GM19238 (cell line): ENCODE measurements at regions not wholly inside any gene's neighbourhood (a gene's known extent, or its start where the extent isn't known, plus 50 kb on each side); places are given as distances from the start of the nearest gene placed in this dataset.

ENCODE experiments used
- DNase-seq: peaks from one replicate; pipeline ENCODE4 v3.0.0; 2011; ENCODE audit warnings: low spot score; ENCODE audit not compliant: insufficient read length

DNA sequence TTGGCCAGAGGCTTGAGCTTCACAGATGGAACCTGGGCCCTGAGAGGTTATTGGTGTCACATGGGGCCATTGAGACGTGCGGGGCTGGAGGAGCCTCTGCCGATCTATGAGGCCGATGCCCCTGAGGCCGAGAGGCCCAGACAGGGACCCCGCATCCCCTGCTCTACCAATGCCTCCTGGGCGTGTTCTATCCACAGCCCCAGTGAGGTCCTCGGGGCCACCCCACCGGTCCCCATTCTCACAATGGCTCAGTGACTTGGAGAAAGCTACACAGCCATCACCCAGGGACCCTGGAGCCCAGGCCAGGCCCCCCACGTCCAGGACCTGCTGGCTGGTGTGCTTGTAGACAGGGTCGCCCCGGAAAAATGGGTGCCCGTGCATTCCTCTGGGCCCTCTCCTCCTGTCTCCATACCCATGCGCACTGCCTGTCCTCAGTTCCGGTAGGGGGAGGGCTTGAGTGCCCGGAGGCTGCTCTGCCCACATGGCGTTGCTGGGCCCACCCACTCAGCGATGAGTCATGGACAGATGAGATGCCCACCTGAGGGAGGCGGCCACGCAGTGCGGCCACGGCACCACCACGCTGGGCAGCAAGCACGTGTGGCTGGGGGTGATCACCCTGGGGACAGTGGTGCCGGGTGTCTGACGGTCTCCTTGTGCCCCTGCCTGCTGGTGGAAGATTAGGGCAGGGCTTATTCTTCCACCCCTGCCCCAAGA is 1224.7 kb downstream of the BRD1 start:
- no peak for DNase-seq

DNA sequence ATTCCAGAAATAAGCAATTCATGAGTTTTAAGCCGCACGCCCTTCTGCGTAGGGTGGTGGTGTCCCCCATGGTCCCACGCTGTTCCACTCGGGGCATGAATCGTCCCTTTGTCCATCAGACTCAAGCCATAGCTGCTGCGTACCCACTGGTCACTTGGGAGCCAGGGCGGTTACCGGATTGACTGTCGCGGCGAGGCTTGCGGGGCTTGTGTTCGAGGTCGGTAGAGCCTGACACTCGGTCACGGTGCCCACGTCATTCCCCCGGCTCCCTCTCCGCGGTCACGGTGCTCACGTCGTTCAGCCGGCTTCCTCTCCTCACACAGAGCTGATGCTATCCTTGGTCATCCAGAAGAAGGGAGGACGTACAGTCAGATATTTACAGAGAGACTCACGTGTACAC is 1227.0 kb downstream of the BRD1 start:
- DNase-seq = no peak

DNA sequence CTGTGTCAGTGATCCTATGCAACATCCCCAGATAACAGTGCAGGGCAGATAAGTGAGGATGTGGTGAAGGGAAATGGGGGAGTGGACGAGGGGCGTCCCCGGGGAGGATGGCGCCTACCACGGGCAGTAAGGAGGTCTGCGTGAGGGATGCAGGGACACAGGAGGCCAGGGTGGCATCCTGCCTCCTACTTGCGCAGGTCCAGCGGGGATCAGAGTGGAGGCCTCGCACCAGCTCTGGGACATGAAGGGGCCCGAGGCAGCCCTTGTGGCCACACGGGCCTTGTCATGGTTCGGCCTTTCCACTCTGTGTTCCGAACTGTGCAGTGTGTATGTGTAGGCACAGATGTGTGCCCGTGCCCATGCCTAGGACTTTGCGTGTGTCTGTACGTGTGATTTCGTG is 1227.5 kb downstream of the BRD1 start:
- DNase-seq = no peak

DNA sequence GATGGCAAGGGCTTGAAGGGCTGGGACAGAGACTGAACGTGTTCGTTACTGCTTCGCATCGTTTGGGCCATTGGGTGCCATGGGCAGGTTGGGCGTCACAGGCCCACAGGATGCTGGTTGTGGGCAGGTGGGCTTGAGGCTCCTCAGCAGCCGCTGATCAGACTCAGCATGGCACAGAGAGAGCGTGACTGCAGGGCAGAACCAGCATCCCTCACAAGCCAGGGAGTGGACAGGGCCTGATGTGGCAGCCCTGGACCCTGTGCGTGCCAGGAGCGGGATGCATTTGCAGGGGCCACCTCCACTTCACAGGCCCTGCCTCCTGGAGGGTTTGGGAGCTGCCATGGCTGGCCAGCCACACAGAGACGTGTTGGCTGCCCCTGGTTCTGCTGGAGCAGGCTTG is 1228.3 kb downstream of the BRD1 start:
- no peak for DNase-seq

DNA sequence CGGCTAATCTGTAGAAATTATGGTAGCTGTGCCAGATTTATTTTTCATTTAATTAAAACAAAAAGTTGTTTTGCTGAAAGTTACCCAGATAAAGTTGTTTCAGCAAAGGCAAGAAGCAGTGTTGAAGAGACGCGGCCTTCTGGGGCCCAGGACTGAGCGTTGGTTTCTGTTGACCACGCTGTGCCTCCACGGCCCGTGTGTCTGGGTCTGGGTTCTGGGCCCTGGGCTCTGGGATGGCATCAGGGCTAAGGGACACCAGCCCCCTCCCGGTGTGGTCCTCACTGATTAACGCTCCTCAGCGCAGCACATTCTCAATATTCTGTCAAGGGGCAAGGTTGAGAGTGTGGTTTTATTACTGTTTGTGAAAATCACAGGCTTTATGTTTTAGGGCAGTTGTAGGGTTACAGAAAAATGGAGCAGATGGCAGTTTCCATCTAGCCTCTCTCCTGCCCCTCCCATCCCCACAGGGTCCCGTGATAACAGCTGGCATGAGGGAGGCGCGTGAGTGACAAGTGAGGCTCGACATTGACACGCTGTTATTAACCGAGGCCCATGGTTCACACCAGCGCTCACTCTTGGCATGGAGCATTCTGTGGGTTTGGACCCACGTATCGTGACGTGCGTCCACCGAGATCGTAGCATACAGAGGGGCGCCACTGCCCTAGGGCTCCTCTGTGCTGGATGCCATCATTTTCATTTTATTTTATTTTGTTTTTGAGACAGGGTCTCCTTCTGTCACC is 1231.4 kb downstream of the BRD1 start:
- DNase-seq = no peak

DNA sequence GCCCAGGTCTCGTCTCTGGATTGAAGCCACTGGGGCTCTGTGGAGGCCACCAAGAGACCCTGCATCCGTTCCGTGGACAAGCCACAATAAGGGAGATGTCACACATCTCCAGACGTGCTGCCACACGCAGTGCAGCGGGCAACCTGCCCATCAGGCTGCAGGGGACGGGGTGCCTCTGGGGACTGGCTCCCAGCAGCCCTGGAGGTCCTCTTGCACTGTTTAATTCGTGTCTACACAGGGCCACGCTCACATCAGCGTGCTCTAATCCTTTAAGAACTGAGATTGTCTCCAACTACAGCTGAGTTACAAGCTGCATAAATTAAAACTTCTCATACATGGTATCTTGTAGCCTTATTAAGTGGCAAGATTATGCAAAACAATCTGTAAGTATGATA is 1232.2 kb downstream of the BRD1 start:
- no peak for DNase-seq

DNA sequence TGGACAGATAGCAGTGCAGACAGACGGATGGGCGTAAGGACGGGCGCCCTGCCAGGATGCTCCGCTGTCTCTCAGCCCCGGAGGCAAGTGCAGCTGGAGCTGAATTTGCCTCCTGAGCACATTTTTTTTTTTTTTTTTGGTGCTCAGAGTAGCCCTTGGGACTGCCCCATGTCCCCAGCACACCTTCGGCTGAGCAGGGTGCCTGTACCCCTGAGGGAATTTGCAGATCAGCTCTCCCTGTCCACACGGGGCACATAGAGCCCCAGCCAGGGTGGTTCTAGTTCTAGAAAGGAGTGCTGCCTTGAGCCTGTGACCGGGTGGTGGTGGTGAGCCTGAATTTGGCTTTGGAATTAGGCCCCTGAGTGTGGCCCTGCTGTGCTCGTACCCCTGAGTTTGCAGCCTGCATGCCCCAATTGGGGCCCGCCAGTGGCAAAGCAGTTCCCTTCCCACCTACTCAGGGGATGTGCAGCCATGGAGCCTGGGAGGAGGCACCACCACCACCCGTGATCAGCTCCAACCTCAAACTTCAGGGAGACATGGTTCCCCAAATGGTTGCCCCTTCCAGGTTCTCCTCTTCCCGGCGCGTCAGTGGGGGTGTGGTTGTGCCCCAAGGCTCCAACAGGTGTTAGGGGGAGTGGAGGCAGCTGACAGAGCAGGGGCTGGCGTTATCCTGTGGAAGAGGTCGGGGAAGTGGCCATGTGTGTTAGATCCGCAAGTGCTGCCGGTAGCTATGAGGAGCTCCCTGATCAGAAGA is 1232.7 kb downstream of the BRD1 start:
- no peak for DNase-seq

DNA sequence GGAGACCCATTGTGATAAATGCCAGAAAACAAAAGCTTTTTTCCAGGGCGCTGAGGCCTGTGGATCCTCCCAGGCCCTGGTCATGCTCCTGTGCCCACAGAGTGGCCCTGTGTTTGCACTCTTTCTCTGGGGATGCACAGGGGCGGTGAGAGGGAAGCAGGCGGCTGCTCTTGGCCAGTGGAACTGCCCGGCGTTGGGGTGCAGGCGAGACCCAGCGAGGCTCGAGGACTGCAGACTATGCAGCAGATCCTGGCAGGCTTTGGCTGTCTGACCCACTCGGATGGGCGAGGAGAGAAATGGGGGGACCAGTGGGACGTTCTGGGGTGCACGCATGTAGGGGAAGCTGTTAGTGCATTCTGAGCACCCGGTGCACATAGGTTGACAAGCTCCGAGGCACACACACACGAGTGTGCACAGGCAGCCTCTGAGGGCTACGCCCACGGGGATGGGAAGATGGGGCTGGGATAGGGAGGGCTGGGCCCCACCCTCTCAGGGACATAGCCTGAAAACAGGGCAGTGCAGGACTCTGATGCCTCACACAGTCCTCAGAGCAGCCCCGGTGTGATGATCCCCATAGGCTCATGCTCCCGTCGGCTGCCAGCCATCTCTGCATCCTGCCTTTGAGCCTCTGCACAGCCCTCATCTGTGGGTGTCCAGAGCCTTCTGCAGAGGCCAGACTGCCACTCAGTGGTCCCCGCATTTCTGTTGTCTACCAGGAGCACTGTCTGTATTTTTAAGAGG is 1233.5 kb downstream of the BRD1 start:
- no peak for DNase-seq

DNA sequence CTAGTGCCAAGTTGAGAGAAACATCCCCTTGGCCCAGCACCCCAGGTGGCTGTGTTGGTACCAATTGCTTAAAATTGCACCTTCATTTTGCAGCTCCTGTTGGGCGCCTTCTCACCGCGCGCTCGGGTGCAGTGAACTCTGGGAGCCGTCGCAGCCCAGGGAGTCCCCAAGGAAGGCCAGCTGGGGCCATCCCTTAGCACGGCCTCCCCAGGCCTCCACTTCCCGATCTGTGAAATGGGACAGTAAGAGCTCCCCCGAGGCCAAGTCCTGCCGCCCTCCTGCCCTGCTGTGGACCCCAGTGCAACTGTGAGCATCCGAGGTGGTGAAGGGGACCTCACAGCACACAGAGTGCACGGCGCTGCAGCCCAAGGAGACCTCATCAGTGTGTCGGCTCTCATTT is 1234.1 kb downstream of the BRD1 start:
- no peak for DNase-seq

DNA sequence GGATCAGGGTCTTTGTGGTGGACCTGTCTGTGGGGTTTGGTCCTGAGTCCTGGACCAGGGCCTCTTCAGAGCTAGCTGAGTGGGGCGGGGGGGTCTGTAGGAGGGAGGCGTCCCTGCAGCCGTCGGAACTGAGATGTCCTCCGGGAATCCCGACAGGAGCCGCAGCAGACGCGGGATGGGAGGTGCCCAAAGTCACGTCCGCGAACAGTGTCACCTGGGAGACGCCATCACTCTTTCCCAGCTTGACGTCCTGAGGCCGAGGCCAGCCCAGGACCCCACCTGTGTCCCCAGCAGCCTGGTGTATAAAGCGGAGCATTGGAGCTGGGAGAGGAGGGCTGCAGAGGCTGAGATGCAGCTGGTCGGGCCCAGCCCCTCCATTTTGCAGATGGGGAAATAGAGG is 1234.7 kb downstream of the BRD1 start:
- DNase-seq = no peak

DNA sequence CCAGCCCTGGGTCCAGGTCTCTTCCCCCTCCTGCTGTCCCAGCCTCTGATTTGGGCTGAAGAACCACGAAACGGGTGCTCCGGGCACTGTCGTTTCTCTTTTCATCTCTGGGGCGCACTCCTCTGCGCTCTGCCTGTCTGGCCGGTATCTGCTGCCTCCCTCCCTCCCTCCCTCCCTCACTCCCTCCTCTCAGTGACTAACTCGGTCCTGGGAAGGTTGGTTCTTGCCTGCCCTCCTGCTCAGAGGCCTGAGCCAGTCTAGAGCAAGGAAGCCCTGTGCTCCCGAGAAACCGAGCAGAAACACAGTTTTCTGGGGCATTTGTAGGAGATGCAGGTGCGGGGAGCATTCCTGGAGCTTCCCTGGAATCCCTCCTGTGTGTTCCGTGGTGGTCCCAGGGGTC is 1235.2 kb downstream of the BRD1 start:
- no peak for DNase-seq

DNA sequence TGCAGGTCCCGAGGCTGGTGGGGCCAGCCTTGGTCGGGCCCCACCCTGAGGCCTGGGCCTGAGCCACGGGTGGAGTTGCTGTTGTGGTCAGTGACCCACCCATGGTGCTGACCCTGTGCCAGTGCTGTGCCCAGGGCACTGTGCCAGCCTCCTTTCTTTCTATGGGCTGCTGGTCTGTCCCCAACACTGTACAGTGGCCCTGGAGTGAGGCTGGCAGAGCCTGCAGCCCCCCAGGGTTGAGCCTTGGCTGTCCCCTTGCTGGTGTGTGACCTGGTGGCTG is 1235.7 kb downstream of the BRD1 start:
- DNase-seq = no peak

DNA sequence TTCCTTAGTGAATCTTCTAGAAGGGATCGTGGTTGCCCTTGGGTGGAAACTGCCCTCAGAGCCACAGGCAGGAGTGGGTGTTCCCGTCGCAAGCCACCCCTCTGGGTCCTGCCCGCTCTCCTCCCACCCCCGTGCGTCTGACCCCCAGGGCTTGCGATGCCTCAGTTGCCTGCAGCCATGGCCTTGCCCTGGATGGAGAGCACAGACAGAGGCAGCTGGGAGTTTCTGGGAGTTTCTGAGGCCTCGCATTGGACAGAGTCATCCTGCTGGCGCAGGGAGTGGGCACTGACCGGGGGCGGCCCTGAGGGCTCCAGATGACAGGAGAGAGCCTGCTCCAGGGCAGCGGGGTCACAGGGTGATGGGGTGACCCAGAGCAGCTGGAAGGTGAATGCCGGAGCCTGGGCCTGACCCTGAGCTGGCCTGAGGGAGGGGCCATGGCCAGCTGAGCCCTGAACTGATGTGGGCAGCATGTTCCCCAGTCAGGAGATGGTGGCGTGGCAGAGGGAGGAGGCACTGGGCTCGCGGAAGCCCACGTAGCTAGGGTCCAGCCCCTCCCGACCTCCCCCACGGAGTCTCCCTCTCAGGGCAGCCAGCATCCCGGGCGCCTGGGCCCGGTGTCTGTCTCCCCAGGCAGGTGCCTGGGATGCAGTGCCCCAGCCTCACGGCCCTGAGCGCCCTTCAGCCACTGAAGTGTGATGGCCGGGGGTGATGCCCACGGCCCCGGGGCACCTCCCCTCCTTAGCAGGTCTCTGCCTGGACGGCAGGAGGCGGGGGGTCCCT is 1236.2 kb downstream of the BRD1 start:
- no peak for DNase-seq

DNA sequence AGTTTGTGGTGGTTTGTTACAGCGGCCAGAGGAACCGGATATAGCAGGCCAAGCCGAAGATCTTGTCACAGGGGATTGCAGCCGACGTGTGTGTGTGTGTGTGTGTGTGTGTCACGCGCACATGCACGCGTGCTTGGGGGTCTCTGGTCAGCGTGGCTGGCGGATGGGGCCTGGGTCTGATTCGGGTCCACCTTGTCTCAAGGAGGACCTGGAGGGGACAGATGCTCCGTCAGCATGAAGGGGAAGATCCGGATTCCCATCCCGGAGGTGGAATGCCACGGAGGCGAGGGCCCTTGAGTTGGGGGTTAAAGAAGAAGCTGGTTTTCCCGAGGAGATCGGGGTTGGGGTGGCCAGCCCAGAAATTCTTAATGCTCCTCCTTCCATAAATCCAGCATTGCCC is 1237.8 kb downstream of the BRD1 start:
- DNase-seq = no peak

DNA sequence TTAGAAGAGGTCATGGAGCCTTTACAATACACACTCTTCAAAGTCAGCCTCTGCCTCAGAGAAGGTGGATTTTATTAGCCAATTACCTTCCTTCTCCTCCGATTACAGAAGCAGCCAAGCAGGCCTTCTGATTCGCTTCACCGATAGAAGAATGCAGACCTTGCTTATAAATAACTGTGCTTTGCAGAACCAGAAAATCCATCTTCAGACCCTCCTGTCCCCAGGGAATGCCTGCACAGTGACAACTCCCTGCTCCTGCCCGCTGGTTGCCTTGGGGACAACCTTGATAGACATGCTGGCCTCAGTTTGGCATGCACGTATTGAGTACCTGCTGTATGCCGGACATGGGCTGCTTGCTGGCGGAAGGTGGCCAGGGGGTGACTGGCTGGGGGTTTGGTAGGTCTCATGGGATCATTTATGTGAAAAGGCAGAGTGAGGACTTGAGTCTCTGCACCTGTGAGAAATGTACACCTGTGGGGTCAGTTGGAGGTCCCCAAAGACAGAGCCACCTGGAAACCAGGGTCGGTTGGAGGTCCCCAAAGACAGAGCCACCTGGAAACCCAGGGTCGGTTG is 1238.7 kb downstream of the BRD1 start:
- DNase-seq = no peak

DNA sequence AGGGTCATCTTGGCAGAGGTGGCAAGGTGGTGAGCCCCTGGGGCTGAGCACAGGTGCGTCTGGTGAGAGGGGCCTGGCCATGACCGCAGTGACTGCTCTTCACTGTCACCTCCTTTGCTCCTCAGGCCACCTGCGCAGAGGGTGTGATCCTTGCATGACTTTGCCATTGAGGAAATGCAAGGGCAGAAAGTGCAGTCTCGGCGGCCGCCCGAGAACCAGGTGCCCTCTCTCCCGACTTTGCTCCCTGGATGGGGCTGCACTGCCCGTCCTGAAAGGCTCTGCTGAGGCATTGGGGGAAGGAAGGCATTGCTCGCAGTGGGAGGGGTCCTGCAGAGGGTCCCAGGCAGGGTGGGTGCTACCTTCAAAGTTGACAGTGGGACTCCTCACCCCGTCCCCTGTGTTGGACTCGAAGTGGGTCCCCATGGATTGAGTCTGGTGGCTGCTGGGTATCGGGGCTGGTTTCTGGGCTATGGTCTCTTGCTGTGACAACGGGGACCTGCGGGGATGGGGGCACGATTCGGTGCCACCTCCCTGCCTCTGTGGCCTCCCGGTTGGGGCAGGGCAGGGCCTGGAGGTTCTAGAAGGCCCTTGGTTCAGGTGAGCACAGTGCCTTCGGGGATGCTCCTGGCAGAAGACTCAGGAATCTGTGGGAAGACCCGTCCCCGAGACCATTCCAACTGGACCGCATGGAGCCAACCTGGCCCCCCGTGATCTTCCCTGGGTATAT is 1239.4 kb downstream of the BRD1 start:
- no peak for DNase-seq

DNA sequence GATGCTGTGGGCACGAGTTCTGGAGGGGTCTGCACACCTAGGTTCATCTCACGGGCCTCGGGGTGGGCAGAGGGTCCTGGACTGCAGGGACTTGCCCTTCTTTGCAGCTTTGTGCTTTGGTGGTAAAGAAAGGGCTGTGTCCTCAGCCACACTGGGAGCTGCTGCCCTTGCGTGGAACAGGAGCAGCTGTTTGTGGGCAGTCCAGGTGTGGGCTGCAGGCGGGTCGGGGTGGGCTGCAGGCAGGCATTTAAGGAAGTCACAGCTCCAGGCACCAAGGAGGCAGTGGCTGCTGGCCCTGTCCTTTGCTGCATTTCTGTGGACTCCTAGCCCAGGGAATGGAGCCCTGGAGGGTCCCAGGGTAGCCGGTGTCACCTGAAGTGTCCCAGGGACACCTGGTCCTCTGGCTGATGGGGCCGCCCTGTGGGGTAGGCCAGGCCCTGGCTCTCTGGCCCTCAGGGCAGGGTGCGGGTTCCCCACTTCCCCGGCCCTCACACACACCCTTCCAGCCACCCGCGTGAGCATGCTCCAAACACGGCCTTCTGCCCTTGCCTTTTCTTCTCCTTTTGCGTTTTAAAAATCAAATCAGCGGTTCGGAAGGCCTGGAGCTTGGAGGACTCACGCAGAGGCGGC is 1240.3 kb downstream of the BRD1 start:
- no peak for DNase-seq

DNA sequence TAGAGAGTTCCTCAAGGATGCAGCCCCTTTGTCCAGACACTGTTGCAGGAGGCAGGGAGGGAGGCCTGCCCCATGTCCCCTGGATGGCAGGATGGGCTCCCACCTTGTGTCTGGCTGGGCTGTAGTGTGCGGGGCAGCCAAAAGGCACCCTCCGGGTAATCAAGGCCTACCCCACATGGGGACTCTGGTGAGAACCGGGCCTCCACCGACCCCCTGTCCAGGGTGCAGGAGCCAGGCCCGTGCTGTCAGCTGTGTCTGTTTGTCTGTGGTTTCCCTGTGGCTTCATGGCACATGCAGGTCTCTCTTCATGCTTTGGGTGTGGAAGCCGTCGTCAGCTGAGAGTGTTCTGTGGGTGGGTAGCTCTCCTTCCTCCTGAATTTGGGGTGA is 1240.9 kb downstream of the BRD1 start:
- no peak for DNase-seq

DNA sequence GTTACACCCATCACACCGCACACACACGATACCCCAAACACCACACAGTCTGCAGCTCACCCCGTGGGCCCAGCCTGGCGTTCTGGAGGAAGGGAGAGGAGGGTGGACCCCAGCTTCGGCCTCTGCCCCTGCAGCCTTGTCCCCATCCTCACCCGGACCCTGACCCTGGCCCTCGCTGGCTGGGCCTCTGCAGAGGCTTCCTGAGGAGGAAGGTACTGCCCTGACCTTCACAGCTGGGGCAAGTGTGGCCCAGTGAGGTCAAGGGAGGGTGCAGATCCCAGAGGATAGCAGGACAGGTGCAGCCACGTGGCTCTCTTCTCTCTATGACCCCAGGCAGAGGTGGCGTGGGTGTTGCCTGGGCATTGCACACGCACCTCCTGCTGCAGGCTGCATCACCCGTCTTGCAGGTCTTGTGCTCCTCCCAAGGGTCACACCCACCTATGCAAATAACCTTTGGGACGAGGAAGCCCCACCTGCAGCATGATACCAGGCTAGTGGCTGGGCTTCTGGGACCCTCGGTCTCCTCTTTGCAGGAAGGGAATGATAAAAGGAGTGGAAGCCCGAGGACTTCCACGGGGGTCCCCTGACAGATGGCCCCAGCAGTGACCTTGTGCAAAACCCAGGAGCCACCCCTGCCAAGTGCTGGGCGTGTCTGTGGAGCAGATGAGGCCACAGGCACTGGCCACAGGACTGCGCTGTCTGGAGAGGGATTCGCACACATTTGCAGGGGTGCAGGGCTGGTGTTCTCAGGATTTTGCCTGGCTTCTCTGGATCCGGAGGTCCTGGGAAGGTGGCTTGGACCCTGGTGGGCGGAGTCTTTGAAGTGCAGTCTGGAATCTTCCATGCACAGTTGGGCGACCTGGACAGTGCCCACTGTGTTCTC is 1241.5 kb downstream of the BRD1 start:
- DNase-seq = no peak
